NCI-H2081 (cell line): ENCODE measurements at regions not wholly inside any gene's neighbourhood (a gene's known extent, or its start where the extent isn't known, plus 50 kb on each side); places are given as distances from the start of the nearest gene placed in this dataset.
"Not testable (repeated sequence)": the region's sequence is repeated elsewhere in the genome, so short reads cannot be mapped to it uniquely, and the experiment has no call there.

Experiments
- DNase-seq, 2 experiments: peaks; one replicate each; lab custom pipeline; 2025; lab: John Stamatoyannopoulos, UW

GRCh38 chr10:119996944-119997343 lies 104.4 kb downstream of the SEC23IP start:
- DNase-seq, result no peak

GRCh38 chr10:119997429-119997828 lies 104.9 kb downstream of the SEC23IP start:
- DNase-seq, result no peak

- DNase-seq, result no peak
These were observed 110.3 kb downstream of the SEC23IP start for GRCh38 chr10:120002785-120003184.

GRCh38 chr10:120005207-120006201 lies 113.0 kb downstream of the SEC23IP start:
- DNase-seq, result no peak

- no peak for DNase-seq
These were observed 114.7 kb downstream of the SEC23IP start for GRCh38 chr10:120007261-120007660.

GRCh38 chr10:120011359-120012130 lies 119.0 kb downstream of the SEC23IP start:
- no peak for DNase-seq

GRCh38 chr10:120012131-120012400 lies 119.5 kb downstream of the SEC23IP start:
- no peak for DNase-seq

- DNase-seq, result no peak
These were observed 120.0 kb downstream of the SEC23IP start for GRCh38 chr10:120012566-120012965.

- DNase-seq, result no peak
These were observed 121.5 kb downstream of the SEC23IP start for GRCh38 chr10:120014031-120014430.

- no peak for DNase-seq
These were observed 122.5 kb downstream of the SEC23IP start for GRCh38 chr10:120015064-120015463.

- no peak for DNase-seq
These were observed 124.4 kb downstream of the SEC23IP start for GRCh38 chr10:120016906-120017305.

- no peak for DNase-seq
These were observed 125.3 kb downstream of the SEC23IP start for GRCh38 chr10:120017733-120018417.

GRCh38 chr10:120018695-120019094 lies 126.2 kb downstream of the SEC23IP start:
- DNase-seq, result no peak

GRCh38 chr10:120019568-120019967 lies 127.0 kb downstream of the SEC23IP start:
- no peak for DNase-seq

GRCh38 chr10:120022357-120022756 lies 129.8 kb downstream of the SEC23IP start:
- no peak for DNase-seq

GRCh38 chr10:120034236-120034635 lies 141.7 kb downstream of the SEC23IP start:
- DNase-seq, result no peak

GRCh38 chr10:120039046-120039445 lies 146.5 kb downstream of the SEC23IP start:
- no peak for DNase-seq

GRCh38 chr10:120039826-120040225 lies 147.3 kb downstream of the SEC23IP start:
- DNase-seq, result no peak

GRCh38 chr10:120041807-120042559 lies 149.5 kb downstream of the SEC23IP start:
- no peak for DNase-seq

- no peak for DNase-seq
These were observed 150.2 kb downstream of the SEC23IP start for GRCh38 chr10:120042705-120043104.

- not testable (repeated sequence) for DNase-seq
These were observed 154.8 kb downstream of the SEC23IP start for GRCh38 chr10:120047373-120047772.

GRCh38 chr10:120047926-120048325 lies 155.4 kb downstream of the SEC23IP start:
- no peak for DNase-seq
